Fibroblast of lung (primary cell): ENCODE measurements at regions not wholly inside any gene's neighbourhood (a gene's known extent, or its start where the extent isn't known, plus 50 kb on each side); places are given as distances from the start of the nearest gene placed in this dataset.

Experiments
- DNase-seq, 2 donors: peaks; one replicate each; pipeline versions ENCODE4 v3.0.0 to v3.0.0-alpha.2; 2010; ENCODE audit warnings: low read depth in 2 of 2
- H2AFZ ChIP-seq: 2 replicates; pipeline ENCODE4 v1.5.1; 2012; ENCODE audit warnings: low read length, control low read depth, inconsistent platforms
- H3K27ac ChIP-seq: 2 replicates; pipeline ENCODE4 v1.5.1; 2011; ENCODE audit warnings: low read length, control low read depth; ENCODE audit not compliant: insufficient read depth
- H3K27me3 ChIP-seq: 2 replicates; pipeline ENCODE4 v1.5.1; 2011; ENCODE audit warnings: mild to moderate bottlenecking, low read length; ENCODE audit not compliant: control insufficient read depth, insufficient read depth
- H3K36me3 ChIP-seq: 2 replicates; pipeline ENCODE4 v1.5.1; 2011; ENCODE audit warnings: low read length; ENCODE audit not compliant: control insufficient read depth, insufficient read depth
- H3K4me1 ChIP-seq: 2 replicates; pipeline ENCODE4 v1.5.1; 2011; ENCODE audit warnings: low read length; ENCODE audit not compliant: control insufficient read depth, insufficient read depth; ENCODE audit errors: extremely low read depth
- H3K4me2 ChIP-seq: 2 replicates; pipeline ENCODE4 v1.5.1; 2011; ENCODE audit warnings: low read length, control low read depth; ENCODE audit not compliant: insufficient read depth; ENCODE audit errors: extremely low read depth
- H3K4me3 ChIP-seq, 4 experiments: fragments of 200-600 bp in 1 of 4; sonication (generic) in 1 of 4; replicated peaks in 1 of 4; 2 replicates each; pipeline ENCODE4 v1.5.1; 2011 to 2016; ENCODE audit warnings: low read length in 4 of 4, low read depth in 3 of 4, mild to moderate bottlenecking in 3 of 4, control low read depth in 2 of 4, inconsistent platforms in 1 of 4, mixed read lengths in 1 of 4; ENCODE audit not compliant: insufficient read depth in 1 of 4; ENCODE audit errors: control extremely low read depth in 1 of 4
- H3K79me2 ChIP-seq: 2 replicates; pipeline ENCODE4 v1.5.1; 2012; ENCODE audit warnings: mild to moderate bottlenecking, low read length, inconsistent platforms; ENCODE audit not compliant: control insufficient read depth, insufficient read depth
- H3K9ac ChIP-seq: 2 replicates; pipeline ENCODE4 v1.5.1; 2011; ENCODE audit warnings: mild to moderate bottlenecking, low read length, control low read depth; ENCODE audit not compliant: insufficient read depth
- H3K9me3 ChIP-seq: 2 replicates; pipeline ENCODE4 v1.5.1; 2012; ENCODE audit warnings: low read depth, low read length; ENCODE audit not compliant: control insufficient read depth, insufficient read depth
- H4K20me1 ChIP-seq: 2 replicates; pipeline ENCODE4 v1.5.1; 2011; ENCODE audit warnings: low read length; ENCODE audit not compliant: control insufficient read depth, insufficient read depth; ENCODE audit errors: extremely low read depth
- EZH2 ChIP-seq: IDR thresholded peaks from 2 replicates; pipeline ENCODE4 v1.5.1; 2012; ENCODE audit warnings: low read length, control low read depth, mild to moderate bottlenecking; ENCODE audit errors: missing control alignments
- TF ChIP-seq, protein P1 (sequence below), 2 donors: IDR thresholded peaks in 1 of 2; conservative IDR thresholded peaks in 1 of 2; 1 replicate in 1 of 2; 2 replicates in 1 of 2; pipeline ENCODE4 v1.5.1; 2011 to 2012; ENCODE audit warnings: low read length in 2 of 2, control low read depth in 1 of 2, inconsistent platforms in 1 of 2, low read depth in 1 of 2, mild to moderate bottlenecking in 1 of 2

DNA sequence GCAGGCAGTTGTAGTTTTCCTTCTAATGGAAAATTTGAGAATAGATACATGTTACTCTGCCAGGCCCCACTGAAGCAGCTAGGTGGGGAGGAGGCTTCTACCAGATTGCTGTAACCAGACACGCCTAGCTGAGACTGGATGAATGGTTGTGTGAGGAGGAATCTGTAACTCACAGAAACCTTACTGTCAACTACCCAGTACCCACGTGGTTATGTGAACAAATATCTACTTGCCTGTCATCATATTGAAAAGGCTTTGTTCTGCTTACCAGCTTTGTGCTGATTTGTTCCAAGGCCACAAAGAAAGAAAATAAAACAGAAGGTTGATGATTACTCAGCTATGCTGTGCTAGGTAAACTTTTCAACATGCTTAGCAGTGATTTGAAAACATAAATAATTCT, 167.2 kb downstream of the CAPZA3 start:
- no peaks in the 10 kb centered on the region for H3K4me1 ChIP-seq
- H3K4me3 ChIP-seq: no peak overlapping the region
- no peaks in the 10 kb centered on the region for H3K79me2 ChIP-seq
- no peaks in the 10 kb centered on the region for H3K9me3 ChIP-seq
- H3K27me3 ChIP-seq: no peaks in the 10 kb centered on the region
- no peak for TF ChIP-seq EZH2
- TF ChIP-seq, protein P1, sequence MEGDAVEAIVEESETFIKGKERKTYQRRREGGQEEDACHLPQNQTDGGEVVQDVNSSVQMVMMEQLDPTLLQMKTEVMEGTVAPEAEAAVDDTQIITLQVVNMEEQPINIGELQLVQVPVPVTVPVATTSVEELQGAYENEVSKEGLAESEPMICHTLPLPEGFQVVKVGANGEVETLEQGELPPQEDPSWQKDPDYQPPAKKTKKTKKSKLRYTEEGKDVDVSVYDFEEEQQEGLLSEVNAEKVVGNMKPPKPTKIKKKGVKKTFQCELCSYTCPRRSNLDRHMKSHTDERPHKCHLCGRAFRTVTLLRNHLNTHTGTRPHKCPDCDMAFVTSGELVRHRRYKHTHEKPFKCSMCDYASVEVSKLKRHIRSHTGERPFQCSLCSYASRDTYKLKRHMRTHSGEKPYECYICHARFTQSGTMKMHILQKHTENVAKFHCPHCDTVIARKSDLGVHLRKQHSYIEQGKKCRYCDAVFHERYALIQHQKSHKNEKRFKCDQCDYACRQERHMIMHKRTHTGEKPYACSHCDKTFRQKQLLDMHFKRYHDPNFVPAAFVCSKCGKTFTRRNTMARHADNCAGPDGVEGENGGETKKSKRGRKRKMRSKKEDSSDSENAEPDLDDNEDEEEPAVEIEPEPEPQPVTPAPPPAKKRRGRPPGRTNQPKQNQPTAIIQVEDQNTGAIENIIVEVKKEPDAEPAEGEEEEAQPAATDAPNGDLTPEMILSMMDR (conservative IDR thresholded peaks at IDR 0.05 in 1 of 2, IDR thresholded peaks at IDR 0.05 in 1 of 2; ENCODE audit: low read depth in 1 of 2, low read length in 2 of 2): no peak
- no peaks in the 10 kb centered on the region for H4K20me1 ChIP-seq
- no peak overlapping the region for H3K9ac ChIP-seq
- H2AFZ ChIP-seq: no peak overlapping the region
- no peak for DNase-seq
- no peak overlapping the region for H3K4me2 ChIP-seq
- H3K36me3 ChIP-seq: no peaks in the 10 kb centered on the region
- no peak overlapping the region for H3K27ac ChIP-seq

DNA sequence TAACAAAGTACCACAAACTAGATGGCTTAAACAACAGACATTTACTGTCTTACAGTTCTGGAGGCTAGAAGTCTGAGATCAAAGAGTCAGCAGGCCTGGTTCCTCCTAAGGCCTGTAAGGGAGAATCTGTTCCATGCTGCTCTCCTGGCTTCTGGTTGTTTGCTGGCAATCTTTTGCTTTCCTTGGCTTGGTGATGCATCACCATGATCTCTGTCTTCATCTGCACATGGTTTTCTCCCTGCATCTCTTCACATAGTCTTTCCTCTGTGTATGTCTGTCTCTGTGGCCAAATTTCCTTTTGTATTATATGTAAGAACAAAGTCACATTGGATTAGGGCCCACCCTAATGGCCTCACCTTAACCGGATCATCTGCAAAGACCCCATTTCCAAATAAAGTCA, 168.5 kb downstream of the CAPZA3 start:
- no peaks in the 10 kb centered on the region for H3K79me2 ChIP-seq
- DNase-seq: no peak
- no peaks in the 10 kb centered on the region for H3K9me3 ChIP-seq
- H2AFZ ChIP-seq: no peak overlapping the region
- H3K4me1 ChIP-seq: no peaks in the 10 kb centered on the region
- no peak overlapping the region for H3K4me2 ChIP-seq
- H4K20me1 ChIP-seq: no peaks in the 10 kb centered on the region
- no peaks in the 10 kb centered on the region for H3K36me3 ChIP-seq
- no peak overlapping the region for H3K4me3 ChIP-seq
- no peak for TF ChIP-seq EZH2
- TF ChIP-seq, protein P1 (conservative IDR thresholded peaks at IDR 0.05 in 1 of 2, IDR thresholded peaks at IDR 0.05 in 1 of 2; ENCODE audit: low read depth in 1 of 2, low read length in 2 of 2): no peak
- no peaks in the 10 kb centered on the region for H3K27me3 ChIP-seq
- no peak overlapping the region for H3K9ac ChIP-seq
- H3K27ac ChIP-seq: no peak overlapping the region

DNA sequence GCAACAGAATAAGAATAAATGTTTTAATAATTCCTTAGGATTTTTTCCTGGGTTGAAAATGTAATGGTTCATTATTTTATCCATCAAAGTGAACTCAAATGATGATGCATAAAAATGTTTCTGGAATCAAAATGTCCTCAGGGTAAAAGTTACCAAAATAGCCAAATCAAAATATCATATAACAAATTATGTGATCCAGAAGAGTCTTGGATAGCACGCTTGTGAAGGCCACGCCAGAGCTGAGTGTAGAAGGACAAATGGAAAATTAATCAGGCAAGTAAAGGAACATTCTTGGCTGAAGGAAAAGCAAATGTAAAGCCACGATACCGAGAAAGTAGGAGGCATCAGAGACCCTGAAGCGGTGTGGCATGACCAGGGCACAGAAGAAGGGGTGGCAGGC, 169.2 kb downstream of the CAPZA3 start:
- peak in 1 of 2 donors; percentile 10 for DNase-seq
- no peak overlapping the region for H2AFZ ChIP-seq
- no peaks in the 10 kb centered on the region for H3K27me3 ChIP-seq
- no peak overlapping the region for H3K4me3 ChIP-seq
- no peaks in the 10 kb centered on the region for H4K20me1 ChIP-seq
- TF ChIP-seq, protein P1 (conservative IDR thresholded peaks at IDR 0.05 in 1 of 2, IDR thresholded peaks at IDR 0.05 in 1 of 2; ENCODE audit: low read depth in 1 of 2, low read length in 2 of 2): no peak
- TF ChIP-seq EZH2: no peak
- no peak overlapping the region for H3K4me2 ChIP-seq
- no peaks in the 10 kb centered on the region for H3K9me3 ChIP-seq
- H3K27ac ChIP-seq: no peak overlapping the region
- H3K4me1 ChIP-seq: no peaks in the 10 kb centered on the region
- H3K79me2 ChIP-seq: no peaks in the 10 kb centered on the region
- no peaks in the 10 kb centered on the region for H3K36me3 ChIP-seq
- H3K9ac ChIP-seq: no peak overlapping the region
